ENCODE measurements at regions not wholly inside any gene's neighbourhood (a gene's known extent, or its start where the extent isn't known, plus 50 kb on each side); places are given as distances from the start of the nearest gene placed in this dataset.

DNA sequence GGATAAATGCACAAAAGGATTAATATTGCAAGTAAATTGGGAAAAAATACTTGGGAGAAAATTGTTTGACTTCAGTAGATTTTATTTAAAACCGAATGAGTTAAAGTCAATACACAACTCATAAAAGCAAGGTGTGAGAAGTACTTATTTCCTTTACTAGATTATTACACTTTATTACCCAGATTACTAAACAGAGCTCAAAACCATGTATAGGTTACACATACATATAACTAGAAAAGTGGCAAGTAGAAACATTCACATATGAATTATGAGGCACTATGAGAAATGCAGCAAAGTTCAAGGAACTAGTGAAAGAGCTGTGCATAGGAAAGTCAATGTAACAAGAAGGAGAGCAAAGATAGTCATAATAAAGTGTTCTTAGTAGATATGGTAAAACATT lies 113.0 kb downstream of the CXXC4 start:
- ATAC-seq, result no peak
- TF ChIP-seq, protein P1, sequence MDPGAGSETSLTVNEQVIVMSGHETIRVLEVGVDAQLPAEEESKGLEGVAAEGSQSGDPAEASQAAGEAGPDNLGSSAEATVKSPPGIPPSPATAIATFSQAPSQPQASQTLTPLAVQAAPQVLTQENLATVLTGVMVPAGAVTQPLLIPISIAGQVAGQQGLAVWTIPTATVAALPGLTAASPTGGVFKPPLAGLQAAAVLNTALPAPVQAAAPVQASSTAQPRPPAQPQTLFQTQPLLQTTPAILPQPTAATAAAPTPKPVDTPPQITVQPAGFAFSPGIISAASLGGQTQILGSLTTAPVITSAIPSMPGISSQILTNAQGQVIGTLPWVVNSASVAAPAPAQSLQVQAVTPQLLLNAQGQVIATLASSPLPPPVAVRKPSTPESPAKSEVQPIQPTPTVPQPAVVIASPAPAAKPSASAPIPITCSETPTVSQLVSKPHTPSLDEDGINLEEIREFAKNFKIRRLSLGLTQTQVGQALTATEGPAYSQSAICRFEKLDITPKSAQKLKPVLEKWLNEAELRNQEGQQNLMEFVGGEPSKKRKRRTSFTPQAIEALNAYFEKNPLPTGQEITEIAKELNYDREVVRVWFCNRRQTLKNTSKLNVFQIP (CRISPR knock-in tag; IDR thresholded peaks at IDR 0.05; ENCODE audit: borderline replicate concordance, low read depth), result no peak
- TF ChIP-seq OSR1 (CRISPR knock-in tag; IDR thresholded peaks at IDR 0.05) (no peak), ZFP3 (CRISPR knock-in tag; IDR thresholded peaks at IDR 0.05) (no peak), ESRRG (CRISPR knock-in tag; IDR thresholded peaks at IDR 0.05) (no peak), TCF4 (CRISPR knock-in tag; IDR thresholded peaks at IDR 0.05; ENCODE audit: borderline replicate concordance) (no peak), ISL1 (CRISPR knock-in tag; IDR thresholded peaks at IDR 0.05) (no peak), CSDC2 (CRISPR knock-in tag; IDR thresholded peaks at IDR 0.05) (no peak)
- TF ChIP-seq, protein P2, sequence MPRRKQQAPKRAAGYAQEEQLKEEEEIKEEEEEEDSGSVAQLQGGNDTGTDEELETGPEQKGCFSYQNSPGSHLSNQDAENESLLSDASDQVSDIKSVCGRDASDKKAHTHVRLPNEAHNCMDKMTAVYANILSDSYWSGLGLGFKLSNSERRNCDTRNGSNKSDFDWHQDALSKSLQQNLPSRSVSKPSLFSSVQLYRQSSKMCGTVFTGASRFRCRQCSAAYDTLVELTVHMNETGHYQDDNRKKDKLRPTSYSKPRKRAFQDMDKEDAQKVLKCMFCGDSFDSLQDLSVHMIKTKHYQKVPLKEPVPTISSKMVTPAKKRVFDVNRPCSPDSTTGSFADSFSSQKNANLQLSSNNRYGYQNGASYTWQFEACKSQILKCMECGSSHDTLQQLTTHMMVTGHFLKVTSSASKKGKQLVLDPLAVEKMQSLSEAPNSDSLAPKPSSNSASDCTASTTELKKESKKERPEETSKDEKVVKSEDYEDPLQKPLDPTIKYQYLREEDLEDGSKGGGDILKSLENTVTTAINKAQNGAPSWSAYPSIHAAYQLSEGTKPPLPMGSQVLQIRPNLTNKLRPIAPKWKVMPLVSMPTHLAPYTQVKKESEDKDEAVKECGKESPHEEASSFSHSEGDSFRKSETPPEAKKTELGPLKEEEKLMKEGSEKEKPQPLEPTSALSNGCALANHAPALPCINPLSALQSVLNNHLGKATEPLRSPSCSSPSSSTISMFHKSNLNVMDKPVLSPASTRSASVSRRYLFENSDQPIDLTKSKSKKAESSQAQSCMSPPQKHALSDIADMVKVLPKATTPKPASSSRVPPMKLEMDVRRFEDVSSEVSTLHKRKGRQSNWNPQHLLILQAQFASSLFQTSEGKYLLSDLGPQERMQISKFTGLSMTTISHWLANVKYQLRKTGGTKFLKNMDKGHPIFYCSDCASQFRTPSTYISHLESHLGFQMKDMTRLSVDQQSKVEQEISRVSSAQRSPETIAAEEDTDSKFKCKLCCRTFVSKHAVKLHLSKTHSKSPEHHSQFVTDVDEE (CRISPR knock-in tag; IDR thresholded peaks at IDR 0.05), result no peak
- TF ChIP-seq, protein P3, sequence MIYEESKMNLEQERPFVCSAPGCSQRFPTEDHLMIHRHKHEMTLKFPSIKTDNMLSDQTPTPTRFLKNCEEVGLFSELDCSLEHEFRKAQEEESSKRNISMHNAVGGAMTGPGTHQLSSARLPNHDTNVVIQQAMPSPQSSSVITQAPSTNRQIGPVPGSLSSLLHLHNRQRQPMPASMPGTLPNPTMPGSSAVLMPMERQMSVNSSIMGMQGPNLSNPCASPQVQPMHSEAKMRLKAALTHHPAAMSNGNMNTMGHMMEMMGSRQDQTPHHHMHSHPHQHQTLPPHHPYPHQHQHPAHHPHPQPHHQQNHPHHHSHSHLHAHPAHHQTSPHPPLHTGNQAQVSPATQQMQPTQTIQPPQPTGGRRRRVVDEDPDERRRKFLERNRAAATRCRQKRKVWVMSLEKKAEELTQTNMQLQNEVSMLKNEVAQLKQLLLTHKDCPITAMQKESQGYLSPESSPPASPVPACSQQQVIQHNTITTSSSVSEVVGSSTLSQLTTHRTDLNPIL (CRISPR knock-in tag; IDR thresholded peaks at IDR 0.05; ENCODE audit: low read depth), result no peak

DNA sequence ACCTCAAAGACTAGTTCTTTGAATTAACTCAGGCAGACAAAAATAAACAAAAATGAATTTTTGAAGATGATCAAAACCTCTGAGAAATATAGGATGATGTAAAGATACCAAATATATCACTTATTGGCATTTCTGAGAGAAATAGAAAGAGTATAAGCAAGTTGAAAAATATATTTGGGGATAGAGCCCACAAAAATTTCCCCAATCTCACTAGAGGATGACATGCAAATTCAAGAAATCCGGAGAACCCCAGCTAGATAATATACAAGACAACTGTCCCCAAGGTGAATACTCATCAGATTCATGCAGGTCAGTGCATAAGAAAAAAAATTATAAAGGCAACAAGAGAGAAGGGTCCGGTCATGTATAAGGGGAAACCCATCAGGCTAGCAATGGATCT lies 129.1 kb downstream of the CXXC4 start:
- TF ChIP-seq BACH2 (CRISPR knock-in tag; IDR thresholded peaks at IDR 0.05; ENCODE audit: borderline replicate concordance) (no peak), RARB (CRISPR knock-in tag; IDR thresholded peaks at IDR 0.05) (no peak), ZC3H10 (CRISPR knock-in tag; IDR thresholded peaks at IDR 0.05) (no peak), OSR1 (CRISPR knock-in tag; IDR thresholded peaks at IDR 0.05) (no peak), ZFP30 (CRISPR knock-in tag; IDR thresholded peaks at IDR 0.05) (no peak), ESRRG (CRISPR knock-in tag; IDR thresholded peaks at IDR 0.05) (no peak), TOX (CRISPR knock-in tag; IDR thresholded peaks at IDR 0.05; ENCODE audit: borderline replicate concordance) (no peak), ZNF565 (CRISPR knock-in tag; conservative IDR thresholded peaks at IDR 0.05; ENCODE audit: low read depth) (no peak), CSDC2 (CRISPR knock-in tag; IDR thresholded peaks at IDR 0.05) (no peak), SNAI2 (CRISPR knock-in tag; IDR thresholded peaks at IDR 0.05) (no peak), ZNF8 (CRISPR knock-in tag; IDR thresholded peaks at IDR 0.05) (no peak), ISL1 (CRISPR knock-in tag; IDR thresholded peaks at IDR 0.05) (no peak), PPARA (CRISPR knock-in tag; IDR thresholded peaks at IDR 0.05; ENCODE audit: borderline replicate concordance) (no peak), GLIS3 (CRISPR knock-in tag; IDR thresholded peaks at IDR 0.05) (no peak), ZFP3 (CRISPR knock-in tag; IDR thresholded peaks at IDR 0.05) (no peak), ARNTL (CRISPR knock-in tag; IDR thresholded peaks at IDR 0.05; ENCODE audit: borderline replicate concordance, low read depth) (no peak)
- TF ChIP-seq, protein P4, sequence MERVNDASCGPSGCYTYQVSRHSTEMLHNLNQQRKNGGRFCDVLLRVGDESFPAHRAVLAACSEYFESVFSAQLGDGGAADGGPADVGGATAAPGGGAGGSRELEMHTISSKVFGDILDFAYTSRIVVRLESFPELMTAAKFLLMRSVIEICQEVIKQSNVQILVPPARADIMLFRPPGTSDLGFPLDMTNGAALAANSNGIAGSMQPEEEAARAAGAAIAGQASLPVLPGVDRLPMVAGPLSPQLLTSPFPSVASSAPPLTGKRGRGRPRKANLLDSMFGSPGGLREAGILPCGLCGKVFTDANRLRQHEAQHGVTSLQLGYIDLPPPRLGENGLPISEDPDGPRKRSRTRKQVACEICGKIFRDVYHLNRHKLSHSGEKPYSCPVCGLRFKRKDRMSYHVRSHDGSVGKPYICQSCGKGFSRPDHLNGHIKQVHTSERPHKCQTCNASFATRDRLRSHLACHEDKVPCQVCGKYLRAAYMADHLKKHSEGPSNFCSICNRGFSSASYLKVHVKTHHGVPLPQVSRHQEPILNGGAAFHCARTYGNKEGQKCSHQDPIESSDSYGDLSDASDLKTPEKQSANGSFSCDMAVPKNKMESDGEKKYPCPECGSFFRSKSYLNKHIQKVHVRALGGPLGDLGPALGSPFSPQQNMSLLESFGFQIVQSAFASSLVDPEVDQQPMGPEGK (CRISPR knock-in tag; IDR thresholded peaks at IDR 0.05; ENCODE audit: borderline replicate concordance), result no peak
- TF ChIP-seq, protein P1 (CRISPR knock-in tag; IDR thresholded peaks at IDR 0.05; ENCODE audit: borderline replicate concordance, low read depth), result no peak
- TF ChIP-seq, protein P3 (CRISPR knock-in tag; IDR thresholded peaks at IDR 0.05; ENCODE audit: low read depth), result no peak
- TF ChIP-seq, protein P2 (CRISPR knock-in tag; IDR thresholded peaks at IDR 0.05), result no peak
- no peak for ATAC-seq

Measured in SK-N-SH treated with all-trans-retinoic acid at 6 μM for 48 hours (cell line).